ENCODE measurements at regions not wholly inside any gene's neighbourhood (a gene's known extent, or its start where the extent isn't known, plus 50 kb on each side); places are given as distances from the start of the nearest gene placed in this dataset.

- peak; percentile 66 for ATAC-seq (ENCODE audit: poor library complexity)
- DNase-seq: no peak
- intact Hi-C loops (cut with DNase I): no loop called here
Measured at GRCh38 chr11:109971184-109971523, 122.0 kb upstream of the ZC3H12C start.

GRCh38 chr11:109972181-109972715 is 120.9 kb upstream of the ZC3H12C start:
- ATAC-seq (ENCODE audit: poor library complexity): peak; percentile 90
- DNase-seq: no peak
- intact Hi-C loops (cut with DNase I): no loop called here

GRCh38 chr11:109972939-109973338 is 120.3 kb upstream of the ZC3H12C start:
- intact Hi-C loops (cut with DNase I): no loop called here
- DNase-seq: no peak
- peak; percentile 19 for ATAC-seq (ENCODE audit: poor library complexity)

- intact Hi-C loops (cut with DNase I): no loop called here
- DNase-seq (no peak), ATAC-seq (ENCODE audit: poor library complexity) (no peak)
Measured at GRCh38 chr11:109973486-109973885, 119.7 kb upstream of the ZC3H12C start.

GRCh38 chr11:109974523-109974922 is 118.7 kb upstream of the ZC3H12C start:
- ATAC-seq (ENCODE audit: poor library complexity): no peak
- intact Hi-C loops (cut with DNase I): no loop called here
- DNase-seq: no peak

GRCh38 chr11:109978895-109979294 is 114.3 kb upstream of the ZC3H12C start:
- intact Hi-C loops (cut with DNase I): no loop called here

GRCh38 chr11:109981031-109981636 is 112.1 kb upstream of the ZC3H12C start:
- DNase-seq (no peak), ATAC-seq (ENCODE audit: poor library complexity) (no peak)
- intact Hi-C loops (cut with DNase I): no loop called here

More at GRCh38 chr11:109978895-109979294, 114.3 kb upstream of the ZC3H12C start:
- no peak for DNase-seq
- no peak for ATAC-seq (ENCODE audit: poor library complexity)

- DNase-seq (no peak), ATAC-seq (ENCODE audit: poor library complexity) (no peak)
- intact Hi-C loops (cut with DNase I): no loop called here
Measured at GRCh38 chr11:109983358-109983757, 109.8 kb upstream of the ZC3H12C start.

- ATAC-seq (ENCODE audit: poor library complexity) (no peak), DNase-seq (no peak)
- intact Hi-C loops (cut with DNase I): no loop called here
Measured at GRCh38 chr11:109984634-109985289, 108.4 kb upstream of the ZC3H12C start.

GRCh38 chr11:109986488-109986887 is 106.7 kb upstream of the ZC3H12C start:
- ATAC-seq (ENCODE audit: poor library complexity) (no peak), DNase-seq (no peak)
- intact Hi-C loops (cut with DNase I): no loop called here

- intact Hi-C loops (cut with DNase I): no loop called here
- DNase-seq: no peak
- ATAC-seq (ENCODE audit: poor library complexity): no peak
Measured at GRCh38 chr11:109991835-109992234, 101.4 kb upstream of the ZC3H12C start.

GRCh38 chr11:109993786-109994185 is 99.4 kb upstream of the ZC3H12C start:
- ATAC-seq (ENCODE audit: poor library complexity) (no peak), DNase-seq (no peak)
- intact Hi-C loops (cut with DNase I): no loop called here

GRCh38 chr11:109994907-109995306 is 98.3 kb upstream of the ZC3H12C start:
- no peak for ATAC-seq (ENCODE audit: poor library complexity)
- intact Hi-C loops (cut with DNase I): no loop called here
- no peak for DNase-seq

- no peak for ATAC-seq (ENCODE audit: poor library complexity)
- no peak for DNase-seq
- intact Hi-C loops (cut with DNase I): no loop called here
Measured at GRCh38 chr11:109996060-109996459, 97.1 kb upstream of the ZC3H12C start.

GRCh38 chr11:109998921-109999320 is 94.3 kb upstream of the ZC3H12C start:
- no peak for ATAC-seq (ENCODE audit: poor library complexity)
- no peak for DNase-seq
- intact Hi-C loops (cut with DNase I): no loop called here

- intact Hi-C loops (cut with DNase I): no loop called here
- DNase-seq: no peak
- ATAC-seq (ENCODE audit: poor library complexity): peak; percentile 46
Measured at GRCh38 chr11:110000031-110000502, 93.1 kb upstream of the ZC3H12C start.

- ATAC-seq (ENCODE audit: poor library complexity): no peak
- DNase-seq: no peak
- intact Hi-C loops (cut with DNase I): no loop called here
Measured at GRCh38 chr11:110000850-110001249, 92.3 kb upstream of the ZC3H12C start.

- intact Hi-C loops (cut with DNase I): no loop called here
- ATAC-seq (ENCODE audit: poor library complexity) (no peak), DNase-seq (no peak)
Measured at GRCh38 chr11:110003426-110003825, 89.8 kb upstream of the ZC3H12C start.

GRCh38 chr11:110011595-110011994 is 81.6 kb upstream of the ZC3H12C start:
- DNase-seq: no peak
- intact Hi-C loops (cut with DNase I): no loop called here
- ATAC-seq (ENCODE audit: poor library complexity): no peak

GRCh38 chr11:110015695-110016094 is 77.5 kb upstream of the ZC3H12C start:
- DNase-seq (no peak), ATAC-seq (ENCODE audit: poor library complexity) (no peak)
- intact Hi-C loops (cut with DNase I): no loop called here
